HepG2 (cell line): ENCODE measurements at regions not wholly inside any gene's neighbourhood (a gene's known extent, or its start where the extent isn't known, plus 50 kb on each side); places are given as distances from the start of the nearest gene placed in this dataset.

Experiments used
- ATAC-seq: fragments of 200-7000 bp; cut with Tn5 transposase; 3 replicates; pipeline ENCODE4 v1.9.1; 2020; ENCODE audit warnings: mild to moderate bottlenecking, moderate library complexity
- BruUV-seq: library from RNA; stranded (reverse); fragments of 400-500 nt; replicated peaks from 2 replicates; lab custom pipeline; 2021; lab: Mats Ljungman, UMichigan
- CTCF ChIA-PET: fragments of 300-600 bp; formaldehyde crosslinking; extraction: SDS; loops from one replicate; lab custom pipeline; 2021; ENCODE audit warnings: low total read pairs, inconsistent platforms, low intra/inter-chr PET ratio; lab: Yijun Ruan, JAX
- POLR2A ChIA-PET: fragments of 350-600 bp; sonication (Branson Sonifier 250); formaldehyde crosslinking; loops from one replicate; lab custom pipeline; 2020; ENCODE audit warnings: antibody characterized with exemption, inconsistent platforms; lab: Yijun Ruan, JAX
- DNase-seq: peaks from one replicate; pipeline ENCODE4 v3.0.0-alpha.2; 2015; ENCODE audit warnings: low spot score
- FAIRE-seq: peaks from 3 replicates; lab custom pipeline; 2011; peaks lifted over from hg19 to GRCh38; lab: Jason Lieb, UNC
- H2AFZ ChIP-seq: one replicate; pipeline ENCODE4 v1.6.1; 2011; ENCODE audit warnings: low read length, inconsistent platforms
- H3K27ac ChIP-seq: fragments of 300-600 bp; 3 replicates; pipeline ENCODE4 v1.8.0; 2011; ENCODE audit warnings: mixed run types, mild to moderate bottlenecking, mixed read lengths, low read length, inconsistent platforms; ENCODE audit not compliant: insufficient read depth; ENCODE audit errors: extremely low read length
- H3K27me3 ChIP-seq, 2 experiments: fragments of 200-600 bp in 1 of 2; 2 replicates in 1 of 2; 3 replicates in 1 of 2; pipeline versions ENCODE4 v1.6.0 to v1.8.0; 2011; ENCODE audit warnings: low read length in 2 of 2, mild to moderate bottlenecking in 2 of 2, moderate library complexity in 2 of 2, inconsistent platforms in 1 of 2; ENCODE audit not compliant: insufficient read depth in 2 of 2, control insufficient read depth in 1 of 2
- H3K36me3 ChIP-seq, 2 experiments: fragments of 200-600 bp in 1 of 2; replicated peaks in 1 of 2; 2 replicates in 1 of 2; 3 replicates in 1 of 2; pipeline versions ENCODE4 v1.5.1 to v1.8.0; 2011; ENCODE audit warnings: low read length in 2 of 2, inconsistent platforms in 1 of 2; ENCODE audit not compliant: insufficient read depth in 2 of 2, control insufficient read depth in 1 of 2
- H3K4me1 ChIP-seq: 2 replicates; pipeline ENCODE4 v1.5.1; 2012; ENCODE audit warnings: low read length, inconsistent platforms; ENCODE audit not compliant: insufficient read depth
- H3K4me2 ChIP-seq: 2 replicates; pipeline ENCODE4 v1.6.0; 2011; ENCODE audit warnings: low read depth, low read length, inconsistent platforms
- H3K4me3 ChIP-seq, 3 experiments: fragments of 200-600 bp in 1 of 3; sonication (generic), shearing (Covaris generic) in 1 of 3; replicated peaks in 1 of 3; 2 replicates each; pipeline ENCODE4 v1.5.1; 2011 to 2016; ENCODE audit warnings: low read length in 3 of 3, inconsistent platforms in 2 of 3, low read depth in 2 of 3, mild to moderate bottlenecking in 2 of 3, control low read depth in 1 of 3, mixed read lengths in 1 of 3; ENCODE audit not compliant: insufficient read depth in 1 of 3
- H3K79me2 ChIP-seq: one replicate; pipeline ENCODE4 v1.6.1; 2011; ENCODE audit warnings: low read length, inconsistent platforms; ENCODE audit not compliant: insufficient read depth
- H3K9ac ChIP-seq: 2 replicates; pipeline ENCODE4 v1.6.0; 2011; ENCODE audit warnings: mild to moderate bottlenecking, low read depth, low read length, inconsistent platforms; ENCODE audit not compliant: insufficient read depth
- H3K9me3 ChIP-seq: 2 replicates; pipeline ENCODE4 v1.5.1; 2012; ENCODE audit warnings: mild to moderate bottlenecking, low read length
- H4K20me1 ChIP-seq: 2 replicates; pipeline ENCODE4 v1.6.0; 2011; ENCODE audit warnings: inconsistent platforms, mild to moderate bottlenecking, low read length, moderate library complexity; ENCODE audit not compliant: insufficient read depth
- CREB1 ChIP-seq, 2 experiments: fragments of 450-650 bp in 1 of 2; IDR thresholded peaks; 2 replicates each; pipeline ENCODE4 v1.6.1; 2016 to 2017; ENCODE audit warnings: control low read depth in 1 of 2, mild to moderate bottlenecking in 1 of 2, missing compliant biosample characterization in 1 of 2, missing genetic modification characterization in 1 of 2
- GATAD1 ChIP-seq: IDR thresholded peaks from 2 replicates; pipeline ENCODE4 v1.6.1; 2016; ENCODE audit warnings: missing genetic modification reagents, missing compliant biosample characterization
- HIVEP1 ChIP-seq: sonication (generic); formaldehyde crosslinking; IDR thresholded peaks from 2 replicates; pipeline ENCODE4 v1.4.0; 2020; ENCODE audit warnings: mild to moderate bottlenecking, missing genetic modification reagents
- HOXA9 ChIP-seq: sonication (generic); formaldehyde crosslinking; IDR thresholded peaks from 2 replicates; pipeline ENCODE4 v1.8.1; 2022; ENCODE audit warnings: missing genetic modification reagents, mild to moderate bottlenecking, moderate library complexity, borderline replicate concordance
- POGK ChIP-seq: sonication (generic); formaldehyde crosslinking; conservative IDR thresholded peaks from 2 replicates; pipeline ENCODE4 v1.8.0; 2022; ENCODE audit warnings: mild to moderate bottlenecking, moderate library complexity, missing genetic modification reagents
- POLR2G ChIP-seq: fragments of 200-400 bp; formaldehyde crosslinking; IDR thresholded peaks from 2 replicates; pipeline ENCODE4 v1.6.1; 2018; ENCODE audit warnings: mild to moderate bottlenecking, low read depth, low read length, moderate library complexity
- SOX5 ChIP-seq: IDR thresholded peaks from 2 replicates; pipeline ENCODE4 v1.6.1; 2016; ENCODE audit warnings: borderline replicate concordance
- TEAD3 ChIP-seq: optimal IDR thresholded peaks from 2 replicates; pipeline ENCODE3; 2016; ENCODE audit warnings: borderline replicate concordance
- TSC22D2 ChIP-seq: sonication (generic); formaldehyde crosslinking; IDR thresholded peaks from 2 replicates; pipeline ENCODE4 v1.5.1; 2020; ENCODE audit warnings: missing genetic modification reagents, mild to moderate bottlenecking, borderline replicate concordance
- ZBTB25 ChIP-seq: IDR thresholded peaks from 2 replicates; pipeline ENCODE4 v1.6.1; 2018; ENCODE audit warnings: missing genetic modification reagents
- ZBTB7A ChIP-seq: sonication (generic); formaldehyde crosslinking; IDR thresholded peaks from 2 replicates; pipeline ENCODE4 v1.8.0; 2022; ENCODE audit warnings: mild to moderate bottlenecking, missing genetic modification reagents
- ZNF362 ChIP-seq: sonication (generic); formaldehyde crosslinking; IDR thresholded peaks from 2 replicates; pipeline ENCODE4 v1.4.0; 2020; ENCODE audit warnings: missing genetic modification reagents, mild to moderate bottlenecking, borderline replicate concordance
- ZNF543 ChIP-seq: sonication (generic); formaldehyde crosslinking; IDR thresholded peaks from 2 replicates; pipeline ENCODE4 v1.4.0; 2020; ENCODE audit warnings: mild to moderate bottlenecking, missing genetic modification reagents
- ZNF780A ChIP-seq: sonication (generic); formaldehyde crosslinking; IDR thresholded peaks from 2 replicates; pipeline ENCODE4 v1.8.0; 2022; ENCODE audit warnings: mild to moderate bottlenecking, missing genetic modification reagents, moderate library complexity
- ZNF839 ChIP-seq: sonication (generic); formaldehyde crosslinking; IDR thresholded peaks from 2 replicates; pipeline ENCODE4 v1.4.0; 2020; ENCODE audit warnings: missing genetic modification reagents, mild to moderate bottlenecking, borderline replicate concordance
- WGBS: methylation state at CpG from one replicate; pipeline ENCODE4 v1.1.6; 2017; ENCODE audit warnings: low lambda C conversion rate; 5-methylcytosine and 5-hydroxymethylcytosine counted together
- in situ Hi-C: cut with HindIII; loops from 2 replicates; pipeline ENCODE4 v1.10.0; 2017; ENCODE audit warnings: low pct_unique_long_range_greater_than_20kb; ENCODE audit not compliant: extremely low pct_ligation_motif_present
- intact Hi-C: fragments of 100-400 bp; cut with micrococcal nuclease; formaldehyde crosslinking; loops from one replicate; pipeline ENCODE4 v1.10.0; 2022; ENCODE audit not compliant: unreplicated experiment

GRCh38 chr20:39855056-39855455 lies 834.0 kb downstream of the MAFB start:
- BruUV-seq, result no TSS peak
- no peak for DNase-seq
- Histone ChIP-seq H3K4me2 (no peak overlapping the region), H3K4me1 (no peaks in the 10 kb centered on the region), H4K20me1 (no peaks in the 10 kb centered on the region), H2AFZ (no peak overlapping the region), H3K27ac (no peak overlapping the region), H3K36me3 (no peaks in the 10 kb centered on the region), H3K27me3 (no peaks in the 10 kb centered on the region), H3K9me3 (peaks cover 96% of the 10 kb centered on the region), H3K4me3 (no peak overlapping the region), H3K79me2 (no peaks in the 10 kb centered on the region), H3K9ac (no peak overlapping the region)
- intact Hi-C loops, result no loop called here
- in situ Hi-C loops, result no loop called here
- CTCF ChIA-PET, result no interaction called here
- TF ChIP-seq CREB1 (IDR thresholded peaks at IDR 0.05) (peak; percentile 31; the same call in 1 of the 2 replicates), CREB1 (CRISPR knock-in tag; IDR thresholded peaks at IDR 0.05) (no peak), ZNF543 (CRISPR knock-in tag) (no peak)
- ATAC-seq, result no peak
- POLR2A ChIA-PET, result no interaction called here
- FAIRE-seq, result peak; percentile 42
- WGBS, result 5% methylated on average over 1 of the region's 1 CpG

- WGBS, result 5% methylated on average over 2 of the region's 2 CpGs
- Histone ChIP-seq H3K27ac (no peak overlapping the region), H3K9ac (no peak overlapping the region), H3K4me1 (no peaks in the 10 kb centered on the region), H3K36me3 (no peaks in the 10 kb centered on the region), H3K27me3 (no peaks in the 10 kb centered on the region), H3K4me3 (no peak overlapping the region), H3K79me2 (no peaks in the 10 kb centered on the region), H3K9me3 (peaks cover 96% of the 10 kb centered on the region), H3K4me2 (no peak overlapping the region), H2AFZ (no peak overlapping the region), H4K20me1 (no peaks in the 10 kb centered on the region)
- POLR2A ChIA-PET, result no interaction called here
- BruUV-seq, result no TSS peak
- ATAC-seq, result no peak
- DNase-seq, result no peak
- intact Hi-C loops, result no loop called here
- CTCF ChIA-PET, result no interaction called here
- in situ Hi-C loops, result no loop called here
- FAIRE-seq, result no peak
- TF ChIP-seq GATAD1 (CRISPR knock-in tag), result no peak
- TF ChIP-seq ZBTB25 (CRISPR knock-in tag), result no peak
- TF ChIP-seq ZNF839, result no peak
- no peak for TF ChIP-seq ZNF362 (CRISPR knock-in tag)
- TF ChIP-seq POLR2G, result no peak
- TF ChIP-seq ZBTB7A (CRISPR knock-in tag), result no peak
- TF ChIP-seq TSC22D2 (CRISPR knock-in tag), result no peak
- no peak for TF ChIP-seq TEAD3 (CRISPR knock-in tag)
- TF ChIP-seq HIVEP1, result no peak
- no peak for TF ChIP-seq POGK
- TF ChIP-seq SOX5 (CRISPR knock-in tag), result no peak
- TF ChIP-seq ZNF780A, result no peak
- no peak for TF ChIP-seq HOXA9 (CRISPR knock-in tag)
Measured at GRCh38 chr20:39853636-39854035, 835.4 kb downstream of the MAFB start.
